Osteoblast (primary cell): ENCODE measurements at regions not wholly inside any gene's neighbourhood (a gene's known extent, or its start where the extent isn't known, plus 50 kb on each side); places are given as distances from the start of the nearest gene placed in this dataset.
"Not testable (repeated sequence)": the region's sequence is repeated elsewhere in the genome, so short reads cannot be mapped to it uniquely, and the experiment has no call there.

Experiments used
- DNase-seq: peaks from one replicate; pipeline ENCODE4 v3.0.0; 2011; ENCODE audit warnings: low spot score, mixed read lengths; ENCODE audit not compliant: insufficient read length; ENCODE audit errors: missing footprints
- H2AFZ ChIP-seq: 2 replicates; pipeline ENCODE4 v1.6.0; 2011; ENCODE audit warnings: mild to moderate bottlenecking, low read length
- H3K27ac ChIP-seq: 2 replicates; pipeline ENCODE4 v1.5.1; 2011; ENCODE audit warnings: mild to moderate bottlenecking, low read depth, low read length, moderate library complexity
- H3K27me3 ChIP-seq: 2 replicates; pipeline ENCODE4 v1.6.0; 2012; ENCODE audit warnings: mild to moderate bottlenecking, control low read depth, inconsistent platforms, low read length, moderate library complexity; ENCODE audit not compliant: insufficient read depth
- H3K36me3 ChIP-seq: 2 replicates; pipeline ENCODE4 v1.5.1; 2011; ENCODE audit warnings: mild to moderate bottlenecking, low read length, control low read depth, moderate library complexity; ENCODE audit not compliant: insufficient read depth
- H3K4me1 ChIP-seq: 2 replicates; pipeline ENCODE4 v1.5.1; 2011; ENCODE audit warnings: mild to moderate bottlenecking, low read length, control low read depth, moderate library complexity; ENCODE audit not compliant: insufficient read depth
- H3K4me2 ChIP-seq: 2 replicates; pipeline ENCODE4 v1.6.0; 2011; ENCODE audit warnings: mild to moderate bottlenecking, low read length; ENCODE audit not compliant: insufficient read depth
- H3K4me3 ChIP-seq: fragments of 200-600 bp; sonication (generic); 3 replicates; pipeline ENCODE4 v1.5.1; 2012; ENCODE audit warnings: mild to moderate bottlenecking, low read length, inconsistent platforms; ENCODE audit not compliant: insufficient read depth
- H3K79me2 ChIP-seq: 2 replicates; pipeline ENCODE4 v1.6.0; 2012; ENCODE audit warnings: mild to moderate bottlenecking, low read length, control low read depth, inconsistent platforms; ENCODE audit not compliant: insufficient read depth
- H3K9me3 ChIP-seq: 2 replicates; pipeline ENCODE4 v1.5.1; 2011; ENCODE audit warnings: low read depth, low read length, control low read depth
- H4K20me1 ChIP-seq: 2 replicates; pipeline ENCODE4 v1.6.0; 2012; ENCODE audit warnings: mild to moderate bottlenecking, low read length, control low read depth; ENCODE audit not compliant: insufficient read depth
- TF ChIP-seq, protein P1 (sequence below): IDR thresholded peaks from 2 replicates; pipeline ENCODE4 v1.5.1; 2011; ENCODE audit warnings: mild to moderate bottlenecking, low read depth, low read length, moderate library complexity; ENCODE audit errors: extremely low read depth

DNA sequence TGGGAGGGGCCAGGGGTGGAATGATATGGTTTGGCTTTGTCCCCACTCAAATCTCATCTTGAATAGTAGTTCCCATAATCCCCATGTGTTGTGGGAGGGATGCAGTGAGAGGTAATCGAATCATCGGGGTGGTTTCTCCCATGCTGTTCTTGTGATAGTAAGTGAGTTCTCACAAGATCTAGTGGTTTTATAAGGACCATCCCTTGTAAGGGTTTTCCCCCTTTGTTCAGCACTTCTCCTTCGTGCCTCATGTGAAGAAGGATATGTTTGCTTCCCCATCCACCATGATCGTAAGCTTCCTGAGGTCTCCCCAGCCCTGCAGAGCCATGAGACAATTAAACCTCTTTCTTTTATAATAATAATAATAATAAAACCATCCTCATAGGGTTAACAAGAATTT lies 53.4 kb upstream of the PRNP start:
- Histone ChIP-seq H3K9me3 (no peaks in the 10 kb centered on the region), H3K27ac (peak overlapping the region; percentile 47), H3K4me1 (peaks cover 12% of the 10 kb centered on the region), H3K4me3 (no peak overlapping the region), H3K36me3 (no peaks in the 10 kb centered on the region), H3K4me2 (peak overlapping the region; percentile 42), H3K79me2 (no peaks in the 10 kb centered on the region), H2AFZ (no peak overlapping the region), H4K20me1 (no peaks in the 10 kb centered on the region), H3K27me3 (no peaks in the 10 kb centered on the region)
- TF ChIP-seq, protein P1, sequence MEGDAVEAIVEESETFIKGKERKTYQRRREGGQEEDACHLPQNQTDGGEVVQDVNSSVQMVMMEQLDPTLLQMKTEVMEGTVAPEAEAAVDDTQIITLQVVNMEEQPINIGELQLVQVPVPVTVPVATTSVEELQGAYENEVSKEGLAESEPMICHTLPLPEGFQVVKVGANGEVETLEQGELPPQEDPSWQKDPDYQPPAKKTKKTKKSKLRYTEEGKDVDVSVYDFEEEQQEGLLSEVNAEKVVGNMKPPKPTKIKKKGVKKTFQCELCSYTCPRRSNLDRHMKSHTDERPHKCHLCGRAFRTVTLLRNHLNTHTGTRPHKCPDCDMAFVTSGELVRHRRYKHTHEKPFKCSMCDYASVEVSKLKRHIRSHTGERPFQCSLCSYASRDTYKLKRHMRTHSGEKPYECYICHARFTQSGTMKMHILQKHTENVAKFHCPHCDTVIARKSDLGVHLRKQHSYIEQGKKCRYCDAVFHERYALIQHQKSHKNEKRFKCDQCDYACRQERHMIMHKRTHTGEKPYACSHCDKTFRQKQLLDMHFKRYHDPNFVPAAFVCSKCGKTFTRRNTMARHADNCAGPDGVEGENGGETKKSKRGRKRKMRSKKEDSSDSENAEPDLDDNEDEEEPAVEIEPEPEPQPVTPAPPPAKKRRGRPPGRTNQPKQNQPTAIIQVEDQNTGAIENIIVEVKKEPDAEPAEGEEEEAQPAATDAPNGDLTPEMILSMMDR: no peak
- DNase-seq: no peak

DNA sequence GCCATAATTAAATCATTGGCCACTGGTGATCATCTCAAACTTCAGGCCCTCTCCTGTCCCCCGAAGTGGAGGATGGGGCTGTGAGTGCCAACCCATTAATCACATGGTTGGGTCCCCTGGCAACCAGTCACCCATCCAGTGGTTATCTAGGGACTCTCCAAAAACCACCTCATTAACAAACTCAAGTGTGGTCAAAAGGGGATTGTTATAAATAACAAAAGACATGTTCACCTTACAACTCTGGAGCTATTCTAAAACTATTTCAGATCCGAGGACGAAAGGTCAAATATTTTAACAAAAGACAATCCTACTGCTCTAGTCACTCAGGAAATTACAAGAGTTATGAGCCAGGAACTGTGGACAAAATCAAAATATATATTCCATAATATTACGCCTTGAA lies 60.0 kb upstream of the PRNP start:
- no peaks in the 10 kb centered on the region for H3K4me1 ChIP-seq
- no peak overlapping the region for H3K4me3 ChIP-seq
- no peak overlapping the region for H3K4me2 ChIP-seq
- H3K9me3 ChIP-seq: no peaks in the 10 kb centered on the region
- H4K20me1 ChIP-seq: no peaks in the 10 kb centered on the region
- DNase-seq: no peak
- H3K27ac ChIP-seq: no peak overlapping the region
- TF ChIP-seq, protein P1: no peak
- no peak overlapping the region for H2AFZ ChIP-seq
- H3K36me3 ChIP-seq: no peaks in the 10 kb centered on the region
- no peaks in the 10 kb centered on the region for H3K79me2 ChIP-seq
- H3K27me3 ChIP-seq: peaks cover 3% of the 10 kb centered on the region

DNA sequence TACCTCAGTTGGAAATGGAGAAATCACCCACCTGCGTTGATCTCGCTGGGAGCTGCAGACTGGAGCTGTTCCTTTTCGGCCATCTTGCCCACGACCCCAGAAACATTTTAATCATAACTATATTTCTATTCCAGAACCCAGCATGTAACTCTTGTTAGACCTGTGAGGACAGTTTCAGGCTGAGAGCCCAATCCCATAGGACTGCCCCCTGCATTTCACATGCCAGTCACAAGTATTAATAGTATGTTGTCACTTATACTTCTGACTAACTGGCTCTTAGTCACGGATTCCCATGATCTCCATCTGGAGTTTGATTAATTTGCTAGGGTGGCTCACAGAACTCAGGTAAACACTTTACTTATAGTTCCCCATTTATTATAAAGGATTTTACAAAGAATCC lies 60.6 kb upstream of the PRNP start:
- H3K4me2 ChIP-seq: no peak overlapping the region
- TF ChIP-seq, protein P1: no peak

DNA sequence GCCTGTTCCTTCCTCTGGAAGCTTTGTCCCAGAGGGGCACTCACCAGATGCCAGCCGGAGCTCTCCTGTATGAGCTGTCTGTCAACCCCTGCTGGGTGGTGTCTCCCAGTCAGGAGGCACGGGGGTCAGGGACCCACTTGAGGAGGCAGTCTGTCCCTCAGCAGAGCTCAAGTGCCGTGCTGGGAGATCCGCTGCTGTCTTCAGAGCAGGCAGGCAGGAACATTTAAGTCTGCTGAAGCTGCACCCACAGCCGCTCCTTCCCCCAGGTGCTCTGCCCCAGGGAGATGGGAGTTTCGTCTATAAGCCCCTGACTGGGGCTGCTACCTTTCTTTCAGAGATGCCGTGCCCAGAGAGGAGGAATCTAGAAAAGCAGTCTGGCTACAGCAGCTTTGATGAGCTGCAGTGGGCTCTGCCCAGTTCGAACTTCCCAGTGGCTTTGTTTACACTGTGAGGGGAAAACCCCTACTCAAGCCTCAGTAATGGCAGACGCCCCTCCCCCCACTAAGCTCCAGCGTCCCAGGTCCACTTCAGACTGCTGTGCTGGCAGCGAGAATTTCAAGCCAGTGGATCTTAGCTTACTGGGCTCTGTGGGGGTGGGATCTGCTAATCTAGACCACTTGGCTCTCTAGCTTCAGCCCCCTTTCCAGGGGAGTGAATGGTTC lies 61.5 kb upstream of the PRNP start:
- H3K36me3 ChIP-seq, H3K4me3 ChIP-seq, H3K79me2 ChIP-seq, DNase-seq, H4K20me1 ChIP-seq, H3K4me2 ChIP-seq, H3K27me3 ChIP-seq, H3K9me3 ChIP-seq, H3K4me1 ChIP-seq, H2AFZ ChIP-seq, H3K27ac ChIP-seq: not testable (repeated sequence)

More for the DNA sequence above, 60.6 kb upstream of the PRNP start:
- no peaks in the 10 kb centered on the region for H3K79me2 ChIP-seq
- no peaks in the 10 kb centered on the region for H3K9me3 ChIP-seq
- peaks cover 3% of the 10 kb centered on the region for H3K27me3 ChIP-seq
- H3K4me1 ChIP-seq: no peaks in the 10 kb centered on the region
- no peak overlapping the region for H3K4me3 ChIP-seq
- no peak for DNase-seq
- no peak overlapping the region for H3K27ac ChIP-seq
- no peak overlapping the region for H2AFZ ChIP-seq
- H3K36me3 ChIP-seq: no peaks in the 10 kb centered on the region
- no peaks in the 10 kb centered on the region for H4K20me1 ChIP-seq

DNA sequence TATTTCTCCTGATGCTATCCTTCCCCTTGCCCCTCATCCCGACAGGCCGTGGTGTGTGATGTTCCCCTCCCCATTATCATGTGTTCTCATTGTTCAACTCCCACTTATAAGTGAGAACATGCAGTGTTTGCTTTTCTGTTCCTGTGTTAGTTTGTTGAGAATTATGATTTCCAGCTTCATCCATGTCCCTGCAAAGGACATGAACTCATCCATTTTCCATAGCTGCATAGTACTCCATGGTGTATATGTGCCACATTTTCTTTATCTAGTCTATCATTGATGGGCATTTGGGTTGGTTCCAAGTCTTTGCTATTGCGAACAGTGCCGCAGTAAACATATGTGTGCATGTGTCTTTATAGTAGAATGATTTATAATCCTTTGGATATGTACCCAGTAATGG lies 67.1 kb upstream of the PRNP start:
- not testable (repeated sequence) for H3K9me3 ChIP-seq, H2AFZ ChIP-seq, H3K79me2 ChIP-seq, H4K20me1 ChIP-seq, H3K4me3 ChIP-seq, H3K27ac ChIP-seq, H3K4me2 ChIP-seq, H3K4me1 ChIP-seq, DNase-seq, H3K36me3 ChIP-seq
- H3K27me3 ChIP-seq: peaks cover 11% of the 10 kb centered on the region
